ENCODE measurements at regions not wholly inside any gene's neighbourhood (a gene's known extent, or its start where the extent isn't known, plus 50 kb on each side); places are given as distances from the start of the nearest gene placed in this dataset.

DNA sequence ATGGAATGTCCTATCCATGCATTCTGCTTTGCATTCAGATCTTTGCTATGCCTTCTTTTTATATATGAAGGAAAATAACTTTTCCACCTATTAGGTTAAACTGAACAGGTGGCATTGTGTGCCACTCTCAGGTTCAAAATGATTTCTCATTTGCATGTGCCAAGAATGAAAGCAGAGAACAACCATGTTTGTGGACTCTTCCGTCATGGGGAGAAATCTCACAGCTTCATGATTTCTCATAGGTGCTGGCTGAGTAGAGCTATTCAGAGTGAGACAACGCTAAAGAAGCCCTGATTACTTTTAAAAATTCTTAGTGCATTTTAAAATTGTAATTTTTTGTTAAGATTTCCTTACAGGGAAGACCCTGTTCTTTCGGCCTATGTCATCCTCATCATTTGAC lies 472.1 kb downstream of the RASEF start:
- Histone ChIP-seq H3K9ac (ENCODE audit: insufficient read depth in 1 of 2, low read depth in 2 of 2, low read length in 2 of 2) (no peak overlapping the region), H3K9me3 (replicated peaks; ENCODE audit: control insufficient read depth, insufficient read depth, low read depth, low read length) (no peaks in the 10 kb centered on the region), H4K20me1 (replicated peaks; ENCODE audit: control insufficient read depth, insufficient read depth, low read length) (no peaks in the 10 kb centered on the region), H3K4me2 (ENCODE audit: insufficient read depth, low read length) (no peak overlapping the region), H3K27ac (ENCODE audit: extremely low read depth, low read depth, low read length) (no peak overlapping the region), H3K4me1 (replicated peaks in 1 of 2; ENCODE audit: control insufficient read depth in 2 of 2, insufficient read depth in 2 of 2, low read length in 2 of 2) (no peaks in the 10 kb centered on the region), H3K27me3 (ENCODE audit: control insufficient read depth in 2 of 2, insufficient read depth in 2 of 2, low read length in 2 of 2) (no peaks in the 10 kb centered on the region), H2AFZ (ENCODE audit: low read depth, low read length) (no peak overlapping the region), H3K36me3 (ENCODE audit: control insufficient read depth, insufficient read depth, low read length) (no peaks in the 10 kb centered on the region), H3K9me1 (ENCODE audit: control insufficient read depth, insufficient read depth, low read length) (no peaks in the 10 kb centered on the region), H3K79me2 (ENCODE audit: control insufficient read depth, insufficient read depth, low read length) (no peaks in the 10 kb centered on the region), H3K4me3 (no peak overlapping the region)
- FAIRE-seq (no peak), DNase-seq (ENCODE audit: extremely low read depth in 1 of 4, low spot score in 3 of 4) (no peak), ATAC-seq (no peak)
- ChIA-PET POLR2A (no interaction called here), CTCF (ENCODE audit: low intra/inter-chr PET ratio) (no interaction called here)
- 0% methylated on average over 3 of the region's 3 CpGs for WGBS (ENCODE audit: insufficient coverage, low coverage, missing lambda C conversion rate)
- intact Hi-C loops (cut with micrococcal nuclease) (no loop called here), in situ Hi-C loops (cut with MboI) (no loop called here)
- no TSS peak for BruUV-seq (replicated peaks)
- TF ChIP-seq ZNF24 (IDR thresholded peaks at IDR 0.05) (no peak), DACH1 (IDR thresholded peaks at IDR 0.05; ENCODE audit: partially characterized antibody) (no peak), SP1 (CRISPR knock-in tag; IDR thresholded peaks at IDR 0.05) (no peak), CBX2 (IDR thresholded peaks at IDR 0.05; ENCODE audit: insufficient read depth, low read length, poor library complexity, severe bottlenecking) (no peak), SIN3B (IDR thresholded peaks at IDR 0.05; ENCODE audit: low read depth) (no peak), E4F1 (CRISPR knock-in tag; IDR thresholded peaks at IDR 0.05; ENCODE audit: borderline replicate concordance) (no peak), NRF1 (conservative IDR thresholded peaks at IDR 0.05 in 1 of 2, IDR thresholded peaks at IDR 0.05 in 1 of 2) (no peak)
- TF ChIP-seq, protein P1, sequence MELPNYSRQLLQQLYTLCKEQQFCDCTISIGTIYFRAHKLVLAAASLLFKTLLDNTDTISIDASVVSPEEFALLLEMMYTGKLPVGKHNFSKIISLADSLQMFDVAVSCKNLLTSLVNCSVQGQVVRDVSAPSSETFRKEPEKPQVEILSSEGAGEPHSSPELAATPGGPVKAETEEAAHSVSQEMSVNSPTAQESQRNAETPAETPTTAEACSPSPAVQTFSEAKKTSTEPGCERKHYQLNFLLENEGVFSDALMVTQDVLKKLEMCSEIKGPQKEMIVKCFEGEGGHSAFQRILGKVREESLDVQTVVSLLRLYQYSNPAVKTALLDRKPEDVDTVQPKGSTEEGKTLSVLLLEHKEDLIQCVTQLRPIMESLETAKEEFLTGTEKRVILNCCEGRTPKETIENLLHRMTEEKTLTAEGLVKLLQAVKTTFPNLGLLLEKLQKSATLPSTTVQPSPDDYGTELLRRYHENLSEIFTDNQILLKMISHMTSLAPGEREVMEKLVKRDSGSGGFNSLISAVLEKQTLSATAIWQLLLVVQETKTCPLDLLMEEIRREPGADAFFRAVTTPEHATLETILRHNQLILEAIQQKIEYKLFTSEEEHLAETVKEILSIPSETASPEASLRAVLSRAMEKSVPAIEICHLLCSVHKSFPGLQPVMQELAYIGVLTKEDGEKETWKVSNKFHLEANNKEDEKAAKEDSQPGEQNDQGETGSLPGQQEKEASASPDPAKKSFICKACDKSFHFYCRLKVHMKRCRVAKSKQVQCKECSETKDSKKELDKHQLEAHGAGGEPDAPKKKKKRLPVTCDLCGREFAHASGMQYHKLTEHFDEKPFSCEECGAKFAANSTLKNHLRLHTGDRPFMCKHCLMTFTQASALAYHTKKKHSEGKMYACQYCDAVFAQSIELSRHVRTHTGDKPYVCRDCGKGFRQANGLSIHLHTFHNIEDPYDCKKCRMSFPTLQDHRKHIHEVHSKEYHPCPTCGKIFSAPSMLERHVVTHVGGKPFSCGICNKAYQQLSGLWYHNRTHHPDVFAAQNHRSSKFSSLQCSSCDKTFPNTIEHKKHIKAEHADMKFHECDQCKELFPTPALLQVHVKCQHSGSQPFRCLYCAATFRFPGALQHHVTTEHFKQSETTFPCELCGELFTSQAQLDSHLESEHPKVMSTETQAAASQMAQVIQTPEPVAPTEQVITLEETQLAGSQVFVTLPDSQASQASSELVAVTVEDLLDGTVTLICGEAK (IDR thresholded peaks at IDR 0.05), result no peak
- TF ChIP-seq, protein P1 (CRISPR knock-in tag; IDR thresholded peaks at IDR 0.05), result no peak
- TF ChIP-seq, protein P2, sequence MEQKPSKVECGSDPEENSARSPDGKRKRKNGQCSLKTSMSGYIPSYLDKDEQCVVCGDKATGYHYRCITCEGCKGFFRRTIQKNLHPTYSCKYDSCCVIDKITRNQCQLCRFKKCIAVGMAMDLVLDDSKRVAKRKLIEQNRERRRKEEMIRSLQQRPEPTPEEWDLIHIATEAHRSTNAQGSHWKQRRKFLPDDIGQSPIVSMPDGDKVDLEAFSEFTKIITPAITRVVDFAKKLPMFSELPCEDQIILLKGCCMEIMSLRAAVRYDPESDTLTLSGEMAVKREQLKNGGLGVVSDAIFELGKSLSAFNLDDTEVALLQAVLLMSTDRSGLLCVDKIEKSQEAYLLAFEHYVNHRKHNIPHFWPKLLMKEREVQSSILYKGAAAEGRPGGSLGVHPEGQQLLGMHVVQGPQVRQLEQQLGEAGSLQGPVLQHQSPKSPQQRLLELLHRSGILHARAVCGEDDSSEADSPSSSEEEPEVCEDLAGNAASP (IDR thresholded peaks at IDR 0.05), result no peak

Data from K562 (cell line).